B cell (primary cell): ENCODE measurements at regions not wholly inside any gene's neighbourhood (a gene's known extent, or its start where the extent isn't known, plus 50 kb on each side); places are given as distances from the start of the nearest gene placed in this dataset.

Experiments
- ATAC-seq: fragments of 200-7000 bp; cut with Tn5 transposase; one replicate; pipeline ENCODE4 v1.10.0; 2021; ENCODE audit warnings: low read depth, mild to moderate bottlenecking, moderate number of reproducible peaks, moderate library complexity
- CTCF ChIA-PET: fragments of 350-600 bp; sonication (Branson Sonifier 250); formaldehyde crosslinking; loops from one replicate; lab custom pipeline; 2021; ENCODE audit warnings: antibody characterized with exemption, inconsistent platforms; lab: Charles Lee
- POLR2A ChIA-PET: fragments of 350-600 bp; sonication (Branson Sonifier 250); formaldehyde crosslinking; loops from one replicate; lab custom pipeline; 2021; ENCODE audit warnings: antibody characterized with exemption; lab: Charles Lee
- DNase-seq: peaks from one replicate; pipeline ENCODE4 v3.0.0; 2013
- H2AFZ ChIP-seq: 2 replicates; pipeline ENCODE4 v1.6.1; 2012; ENCODE audit warnings: mild to moderate bottlenecking, low read depth, low read length; ENCODE audit not compliant: insufficient read depth, poor library complexity, severe bottlenecking
- H3K27ac ChIP-seq, 2 donors: 1 replicate in 1 of 2; 2 replicates in 1 of 2; pipeline ENCODE4 v1.5.1; 2012 to 2013; ENCODE audit warnings: low read length in 2 of 2, mild to moderate bottlenecking in 2 of 2, moderate library complexity in 1 of 2
- H3K27me3 ChIP-seq, 4 experiments: fragments of 200-600 bp in 1 of 4; sonication (generic) in 1 of 4; replicated peaks in 1 of 4; 1 replicate in 2 of 4; 2 replicates in 2 of 4; pipeline versions ENCODE4 v1.6.1 to v1.7.0; 2013 to 2016; ENCODE audit warnings: low read length in 3 of 4, mild to moderate bottlenecking in 2 of 4, mixed read lengths in 1 of 4, moderate library complexity in 1 of 4; ENCODE audit not compliant: insufficient read depth in 4 of 4, control insufficient read depth in 3 of 4; ENCODE audit errors: control extremely low read depth in 1 of 4
- H3K36me3 ChIP-seq, 2 experiments: replicated peaks in 1 of 2; 1 replicate in 1 of 2; 2 replicates in 1 of 2; pipeline versions ENCODE4 v1.6.1 to v1.7.1; 2013; ENCODE audit warnings: low read length in 1 of 2; ENCODE audit not compliant: insufficient read depth in 2 of 2, control insufficient read depth in 1 of 2; ENCODE audit errors: control extremely low read depth in 1 of 2, extremely low read depth in 1 of 2
- H3K4me1 ChIP-seq, 2 donors: fragments of 200-600 bp in 1 of 2; sonication (generic) in 1 of 2; 1 replicate in 1 of 2; 2 replicates in 1 of 2; pipeline versions ENCODE4 v1.5.1 to v1.6.1; 2013 to 2017; ENCODE audit warnings: low read length in 2 of 2; ENCODE audit not compliant: control insufficient read depth in 2 of 2, insufficient read depth in 2 of 2
- H3K4me2 ChIP-seq: replicated peaks from 2 replicates; pipeline ENCODE3; 2012; ENCODE audit warnings: mild to moderate bottlenecking, low read depth, low read length; ENCODE audit not compliant: poor library complexity, severe bottlenecking
- H3K4me3 ChIP-seq, 5 experiments: fragments of 200-600 bp in 1 of 5; sonication (generic) in 1 of 5; 1 replicate in 3 of 5; 2 replicates in 2 of 5; pipeline versions ENCODE4 v1.5.1 to v1.7.0; 2011 to 2016; ENCODE audit warnings: low read length in 4 of 5, mild to moderate bottlenecking in 4 of 5, low read depth in 2 of 5, control low read depth in 1 of 5, moderate library complexity in 1 of 5; ENCODE audit not compliant: insufficient read depth in 1 of 5; ENCODE audit errors: control extremely low read depth in 1 of 5, extremely low read depth in 1 of 5
- H3K79me2 ChIP-seq: fragments of 200-600 bp; sonication (generic); one replicate; pipeline ENCODE4 v1.6.0; 2016; ENCODE audit warnings: low read length; ENCODE audit not compliant: control insufficient read depth, insufficient read depth
- H3K9ac ChIP-seq: fragments of 200-600 bp; sonication (generic); 2 replicates; pipeline ENCODE4 v1.6.1; 2017; ENCODE audit warnings: mild to moderate bottlenecking, low read length, moderate library complexity
- H3K9me3 ChIP-seq, 3 donors: one replicate each; pipeline versions ENCODE4 v1.6.1 to v1.7.1; 2013; ENCODE audit warnings: low read length in 2 of 3; ENCODE audit not compliant: control insufficient read depth in 2 of 3, insufficient read depth in 1 of 3; ENCODE audit errors: control extremely low read depth in 1 of 3
- H4K20me1 ChIP-seq: 2 replicates; pipeline ENCODE4 v1.6.0; 2012; ENCODE audit warnings: mild to moderate bottlenecking, low read length; ENCODE audit not compliant: insufficient read depth, control insufficient read depth, poor library complexity, severe bottlenecking
- H3K27ac Mint-ChIP-seq: one replicate; pipeline ENCODE4 v1.8.0; 2021; ENCODE audit warnings: mixed read lengths
- H3K27me3 Mint-ChIP-seq: one replicate; pipeline ENCODE4 v1.8.0; 2021; ENCODE audit warnings: mixed read lengths
- H3K4me1 Mint-ChIP-seq: one replicate; pipeline ENCODE4 v1.8.0; 2021; ENCODE audit warnings: mixed read lengths
- H3K4me3 Mint-ChIP-seq: one replicate; pipeline ENCODE4 v1.8.0; 2021; ENCODE audit warnings: mixed read lengths
- H3K9me3 Mint-ChIP-seq: one replicate; pipeline ENCODE4 v1.8.0; 2022; ENCODE audit warnings: mixed read lengths; ENCODE audit not compliant: insufficient read depth
- EZH2 ChIP-seq: IDR thresholded peaks from 2 replicates; pipeline ENCODE4 v1.6.1; 2012; ENCODE audit warnings: borderline replicate concordance, low read depth, mild to moderate bottlenecking, moderate library complexity, low read length; ENCODE audit not compliant: insufficient read depth, poor library complexity, severe bottlenecking
- WGBS: methylation state at CpG from one replicate; pipeline ENCODE4 v1.1.5; 2013; ENCODE audit warnings: missing lambda C conversion rate; ENCODE audit not compliant: insufficient coverage; 5-methylcytosine and 5-hydroxymethylcytosine counted together
- intact Hi-C: fragments of 100-400 bp; cut with micrococcal nuclease; formaldehyde crosslinking; loops from one replicate; pipeline ENCODE4 v1.10.0; 2022
- TF ChIP-seq, protein P1 (sequence below): fragments of 200-600 bp; IDR thresholded peaks from one replicate; pipeline ENCODE4 v1.8.0; 2022; ENCODE audit warnings: antibody characterized with exemption, mild to moderate bottlenecking

DNA sequence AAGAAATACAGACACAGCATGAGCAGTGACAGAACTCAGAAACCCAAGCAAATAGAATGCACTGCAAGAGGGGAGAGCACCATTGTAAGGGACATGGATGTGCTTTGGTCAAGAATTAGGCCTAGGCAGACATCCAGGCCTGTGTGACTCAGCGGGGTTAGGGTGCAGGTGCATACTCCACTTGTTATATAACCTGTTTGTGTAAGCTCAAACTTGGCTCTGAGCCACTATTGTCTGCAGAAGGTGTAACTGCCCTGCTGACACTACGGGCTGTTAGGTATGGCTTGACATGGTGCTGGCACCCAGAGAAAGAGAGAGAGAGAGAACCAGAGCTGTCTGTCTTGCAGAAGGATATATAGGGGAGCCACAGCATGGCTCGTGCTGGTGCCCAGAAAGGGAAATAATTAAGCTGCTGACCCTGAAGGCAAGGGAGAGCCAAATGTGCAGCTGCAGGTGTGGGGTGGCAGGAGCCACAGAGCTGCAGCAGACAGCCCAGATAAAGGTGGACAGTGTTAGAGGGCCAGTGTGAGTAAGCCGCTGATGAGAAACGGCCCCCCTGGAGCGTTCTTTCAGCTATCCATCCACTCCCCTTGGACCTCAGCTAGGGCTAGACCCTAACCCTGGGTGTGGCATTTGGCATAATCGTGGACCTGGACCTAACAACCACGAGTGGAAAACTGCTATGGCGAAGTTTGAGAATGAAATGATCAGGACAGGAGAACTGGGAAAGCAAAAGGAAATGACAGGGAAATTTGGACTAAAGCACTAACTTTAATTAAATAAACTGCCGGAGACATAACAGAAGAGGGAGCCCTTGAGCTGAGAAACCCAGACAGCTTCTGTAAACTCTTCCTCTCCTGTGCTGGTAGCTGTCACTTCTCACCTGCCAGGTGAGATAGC, 253.0 kb upstream of the CCDC179 start:
- H3K4me2 ChIP-seq = no peak overlapping the region
- H3K27ac ChIP-seq = no peak overlapping the region
- no peaks in the 10 kb centered on the region for H3K27me3 ChIP-seq
- WGBS = 46% methylated on average over 6 of the region's 10 CpGs
- ATAC-seq (no peak), DNase-seq (peak; percentile 4)
- intact Hi-C loops = no loop called here
- H3K79me2 ChIP-seq = no peaks in the 10 kb centered on the region
- no peaks in the 10 kb centered on the region for H4K20me1 ChIP-seq
- H3K4me3 ChIP-seq = no peak overlapping the region
- Mint-ChIP-seq H3K4me3 (no peak overlapping the region), H3K27me3 (no peaks in the 10 kb centered on the region), H3K9me3 (peaks cover 3% of the 10 kb centered on the region), H3K27ac (no peak overlapping the region), H3K4me1 (no peaks in the 10 kb centered on the region)
- H3K36me3 ChIP-seq = no peaks in the 10 kb centered on the region
- TF ChIP-seq, protein P1, sequence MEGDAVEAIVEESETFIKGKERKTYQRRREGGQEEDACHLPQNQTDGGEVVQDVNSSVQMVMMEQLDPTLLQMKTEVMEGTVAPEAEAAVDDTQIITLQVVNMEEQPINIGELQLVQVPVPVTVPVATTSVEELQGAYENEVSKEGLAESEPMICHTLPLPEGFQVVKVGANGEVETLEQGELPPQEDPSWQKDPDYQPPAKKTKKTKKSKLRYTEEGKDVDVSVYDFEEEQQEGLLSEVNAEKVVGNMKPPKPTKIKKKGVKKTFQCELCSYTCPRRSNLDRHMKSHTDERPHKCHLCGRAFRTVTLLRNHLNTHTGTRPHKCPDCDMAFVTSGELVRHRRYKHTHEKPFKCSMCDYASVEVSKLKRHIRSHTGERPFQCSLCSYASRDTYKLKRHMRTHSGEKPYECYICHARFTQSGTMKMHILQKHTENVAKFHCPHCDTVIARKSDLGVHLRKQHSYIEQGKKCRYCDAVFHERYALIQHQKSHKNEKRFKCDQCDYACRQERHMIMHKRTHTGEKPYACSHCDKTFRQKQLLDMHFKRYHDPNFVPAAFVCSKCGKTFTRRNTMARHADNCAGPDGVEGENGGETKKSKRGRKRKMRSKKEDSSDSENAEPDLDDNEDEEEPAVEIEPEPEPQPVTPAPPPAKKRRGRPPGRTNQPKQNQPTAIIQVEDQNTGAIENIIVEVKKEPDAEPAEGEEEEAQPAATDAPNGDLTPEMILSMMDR = no peak
- TF ChIP-seq EZH2 = no peak
- ChIA-PET CTCF (interaction anchor here (0.6 kb wide), 1 partner anchor 234 kb away, joined by 3 read pairs; no protein-coding TSS in a partner anchor), POLR2A (no interaction called here)
- no peaks in the 10 kb centered on the region for H3K4me1 ChIP-seq
- H3K9me3 ChIP-seq = no peaks in the 10 kb centered on the region
- H3K9ac ChIP-seq = no peak overlapping the region
- H2AFZ ChIP-seq = no peak overlapping the region

DNA sequence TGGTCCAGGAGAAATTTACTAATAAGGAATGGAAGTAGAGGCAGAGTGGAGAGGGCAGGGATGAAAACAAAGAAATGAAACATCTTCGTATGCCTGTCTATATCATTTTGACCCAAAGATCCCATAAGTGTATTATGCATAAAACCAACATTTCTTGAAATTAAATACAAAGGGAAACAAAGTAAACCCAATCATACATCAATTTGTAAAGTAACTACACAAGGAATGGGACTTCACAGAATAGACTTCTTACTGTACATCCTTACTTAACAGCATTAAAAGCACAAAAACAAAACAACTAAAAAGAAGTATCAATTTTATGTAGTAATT, 253.6 kb upstream of the CCDC179 start:
- H3K9me3 ChIP-seq = no peaks in the 10 kb centered on the region
- no peak for ATAC-seq
- H3K4me3 ChIP-seq = no peak overlapping the region
- no peaks in the 10 kb centered on the region for H3K4me1 ChIP-seq
- H3K4me1 Mint-ChIP-seq = no peaks in the 10 kb centered on the region
- H4K20me1 ChIP-seq = no peaks in the 10 kb centered on the region
- H3K27me3 ChIP-seq = no peaks in the 10 kb centered on the region
- no peaks in the 10 kb centered on the region for H3K79me2 ChIP-seq
- CTCF ChIA-PET = no interaction called here
- peaks cover 3% of the 10 kb centered on the region for H3K9me3 Mint-ChIP-seq
- no peak overlapping the region for H3K27ac ChIP-seq
- H3K36me3 ChIP-seq = no peaks in the 10 kb centered on the region
- H3K9ac ChIP-seq = no peak overlapping the region
- no peak overlapping the region for H3K4me2 ChIP-seq
- no peak for DNase-seq
- TF ChIP-seq, protein P1 = no peak
- TF ChIP-seq EZH2 = no peak
- no peak overlapping the region for H3K27ac Mint-ChIP-seq
- H3K4me3 Mint-ChIP-seq = no peak overlapping the region
- H3K27me3 Mint-ChIP-seq = no peaks in the 10 kb centered on the region
- intact Hi-C loops = no loop called here
- POLR2A ChIA-PET = no interaction called here
- H2AFZ ChIP-seq = no peak overlapping the region
- no CpG with 5 or more reads among the region's 1 CpG for WGBS
